GM19035 (cell line): ENCODE measurements at regions not wholly inside any gene's neighbourhood (a gene's known extent, or its start where the extent isn't known, plus 50 kb on each side); places are given as distances from the start of the nearest gene placed in this dataset.

Source experiments
- ATAC-seq: cut with Tn5 transposase; IDR thresholded peaks from one replicate; pipeline ENCODE4 v1.9.1; 2021; ENCODE audit not compliant: unreplicated experiment

- ATAC-seq, result no peak
Observed at GRCh38 chr13:85314686-85315085, 484.5 kb downstream of the SLITRK6 start.

- no peak for ATAC-seq
Observed at GRCh38 chr13:85313761-85314503, 485.3 kb downstream of the SLITRK6 start.

GRCh38 chr13:85312071-85312470 is 487.1 kb downstream of the SLITRK6 start:
- ATAC-seq, result no peak

GRCh38 chr13:85303630-85304029 is 495.6 kb downstream of the SLITRK6 start:
- no peak for ATAC-seq

GRCh38 chr13:85298387-85298924 is 500.8 kb downstream of the SLITRK6 start:
- ATAC-seq, result no peak

GRCh38 chr13:85288698-85289097 is 510.5 kb downstream of the SLITRK6 start:
- ATAC-seq, result no peak

- no peak for ATAC-seq
Observed at GRCh38 chr13:85287528-85287927, 511.7 kb downstream of the SLITRK6 start.

- ATAC-seq, result no peak
Observed at GRCh38 chr13:85286081-85286480, 513.1 kb downstream of the SLITRK6 start.

- ATAC-seq, result no peak
Observed at GRCh38 chr13:85284349-85284748, 514.9 kb downstream of the SLITRK6 start.

GRCh38 chr13:85283408-85283807 is 515.8 kb downstream of the SLITRK6 start:
- no peak for ATAC-seq

- no peak for ATAC-seq
Observed at GRCh38 chr13:85282876-85283275, 516.3 kb downstream of the SLITRK6 start.

- no peak for ATAC-seq
Observed at GRCh38 chr13:85278851-85279250, 520.4 kb downstream of the SLITRK6 start.

- no peak for ATAC-seq
Observed at GRCh38 chr13:85277748-85278147, 521.5 kb downstream of the SLITRK6 start.

- ATAC-seq, result no peak
Observed at GRCh38 chr13:85266771-85267170, 532.4 kb downstream of the SLITRK6 start.

GRCh38 chr13:85266331-85266730 is 532.9 kb downstream of the SLITRK6 start:
- no peak for ATAC-seq

GRCh38 chr13:85265296-85265695 is 533.9 kb downstream of the SLITRK6 start:
- no peak for ATAC-seq

GRCh38 chr13:85262499-85262898 is 536.7 kb downstream of the SLITRK6 start:
- ATAC-seq, result no peak

- no peak for ATAC-seq
Observed at GRCh38 chr13:85261757-85262346, 537.4 kb downstream of the SLITRK6 start.

GRCh38 chr13:85260896-85261295 is 538.3 kb downstream of the SLITRK6 start:
- ATAC-seq, result no peak

GRCh38 chr13:85255978-85256377 is 543.2 kb downstream of the SLITRK6 start:
- no peak for ATAC-seq

GRCh38 chr13:85254641-85255040 is 544.6 kb downstream of the SLITRK6 start:
- no peak for ATAC-seq

- ATAC-seq, result no peak
Observed at GRCh38 chr13:85249151-85249550, 550.1 kb downstream of the SLITRK6 start.
